Spinal cord (tissue), 9 donors: ENCODE measurements at regions not wholly inside any gene's neighbourhood (a gene's known extent, or its start where the extent isn't known, plus 50 kb on each side); places are given as distances from the start of the nearest gene placed in this dataset.

Experiments used
- DNase-seq, 6 donors: peaks; one replicate each; pipeline versions ENCODE4 v3.0.0 to v3.0.0-alpha.2; 2013 to 2015; ENCODE audit warnings: low spot score in 6 of 6, low read depth in 4 of 6
- H3K27ac ChIP-seq: one replicate; pipeline ENCODE4 v1.5.1; 2013; ENCODE audit warnings: low read depth, low read length, control low read depth
- H3K27me3 ChIP-seq: one replicate; pipeline ENCODE4 v1.6.1; 2013; ENCODE audit warnings: low read length; ENCODE audit not compliant: control insufficient read depth, insufficient read depth
- H3K36me3 ChIP-seq: one replicate; pipeline ENCODE4 v1.6.1; 2013; ENCODE audit warnings: low read length; ENCODE audit not compliant: control insufficient read depth, insufficient read depth
- H3K4me1 ChIP-seq: one replicate; pipeline ENCODE4 v1.6.1; 2013; ENCODE audit warnings: low read length; ENCODE audit not compliant: control insufficient read depth, insufficient read depth
- H3K4me3 ChIP-seq: one replicate; pipeline ENCODE4 v1.5.1; 2013; ENCODE audit warnings: low read depth, low read length, control low read depth
- H3K9me3 ChIP-seq: one replicate; pipeline ENCODE4 v1.6.1; 2013; ENCODE audit warnings: low read length; ENCODE audit not compliant: control insufficient read depth, insufficient read depth
- WGBS: methylation state at CpG from one replicate; pipeline ENCODE4 v1.1.5; 2013; ENCODE audit warnings: missing lambda C conversion rate; ENCODE audit not compliant: insufficient coverage; 5-methylcytosine and 5-hydroxymethylcytosine counted together
- donor health status: healthy.

DNA sequence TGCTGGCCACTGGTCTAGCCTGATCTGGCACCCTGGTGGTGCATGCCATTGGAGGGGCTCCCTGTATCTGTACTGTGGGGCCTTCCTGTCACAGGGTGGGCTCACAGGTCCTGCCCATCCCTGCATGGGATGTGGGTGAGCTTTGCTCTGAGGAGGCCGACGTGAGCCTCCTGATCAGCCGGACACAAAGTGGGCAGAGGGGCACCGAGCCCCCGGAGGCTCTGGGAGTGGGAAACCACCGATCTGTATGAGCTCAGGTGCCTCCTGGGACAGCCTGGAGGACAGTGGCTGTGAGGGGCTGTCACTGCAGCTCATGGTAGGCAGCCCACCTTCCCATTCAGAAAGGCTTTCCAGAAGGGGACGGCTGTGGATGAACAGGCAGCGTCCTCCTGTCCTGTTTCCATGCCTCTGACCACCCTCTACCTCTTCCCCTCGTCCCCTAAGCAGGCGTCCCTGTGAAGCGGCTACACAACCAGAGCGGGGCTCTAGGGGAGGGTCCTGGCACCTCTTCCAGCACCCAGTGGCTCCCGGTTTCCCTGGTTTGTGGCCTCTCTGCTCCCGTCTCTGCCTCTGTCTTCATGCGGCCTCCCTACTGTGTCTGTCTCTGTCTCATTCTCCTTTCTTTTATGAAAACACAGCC is 112.5 kb upstream of the OTOS start:
- Histone ChIP-seq H3K4me1 (peaks cover 53% of the 10 kb centered on the region), H3K36me3 (no peaks in the 10 kb centered on the region), H3K27me3 (no peaks in the 10 kb centered on the region), H3K4me3 (no peak overlapping the region), H3K9me3 (no peaks in the 10 kb centered on the region), H3K27ac (peak overlapping the region; percentile 91)
- DNase-seq = no peak
- WGBS = 87% methylated on average over 13 of the region's 15 CpGs

DNA sequence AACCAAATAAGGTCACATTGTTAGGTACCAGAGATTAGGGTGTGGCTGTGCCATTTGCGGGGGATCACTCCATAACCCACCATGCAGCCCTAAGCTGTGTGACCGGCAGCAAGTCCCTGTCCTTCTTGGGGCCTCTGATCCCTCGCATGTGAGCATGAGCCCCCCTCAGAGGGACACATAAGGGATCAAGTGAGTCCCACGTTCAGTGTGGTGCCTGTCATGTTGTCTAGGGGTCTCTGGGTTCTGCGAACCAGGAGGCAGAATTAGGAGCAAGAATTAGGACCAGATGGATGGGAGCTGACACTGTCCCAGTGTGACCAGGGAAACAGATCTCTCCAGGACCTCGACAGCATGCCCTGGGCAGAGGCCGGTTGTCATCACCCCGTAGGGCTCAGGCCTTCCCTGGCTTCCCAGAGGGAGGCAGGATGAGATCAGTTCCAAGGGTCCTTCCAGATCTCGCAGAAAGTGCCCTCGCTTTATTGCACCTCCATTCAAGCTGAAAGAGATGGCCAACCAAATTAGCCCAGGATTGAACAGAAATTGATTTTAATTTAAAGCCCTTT is 113.2 kb upstream of the OTOS start:
- 57% methylated on average over 9 of the region's 10 CpGs for WGBS
- Histone ChIP-seq H3K9me3 (no peaks in the 10 kb centered on the region), H3K27ac (no peak overlapping the region), H3K4me1 (peaks cover 50% of the 10 kb centered on the region), H3K4me3 (no peak overlapping the region), H3K27me3 (no peaks in the 10 kb centered on the region), H3K36me3 (no peaks in the 10 kb centered on the region)
- DNase-seq = no peak

DNA sequence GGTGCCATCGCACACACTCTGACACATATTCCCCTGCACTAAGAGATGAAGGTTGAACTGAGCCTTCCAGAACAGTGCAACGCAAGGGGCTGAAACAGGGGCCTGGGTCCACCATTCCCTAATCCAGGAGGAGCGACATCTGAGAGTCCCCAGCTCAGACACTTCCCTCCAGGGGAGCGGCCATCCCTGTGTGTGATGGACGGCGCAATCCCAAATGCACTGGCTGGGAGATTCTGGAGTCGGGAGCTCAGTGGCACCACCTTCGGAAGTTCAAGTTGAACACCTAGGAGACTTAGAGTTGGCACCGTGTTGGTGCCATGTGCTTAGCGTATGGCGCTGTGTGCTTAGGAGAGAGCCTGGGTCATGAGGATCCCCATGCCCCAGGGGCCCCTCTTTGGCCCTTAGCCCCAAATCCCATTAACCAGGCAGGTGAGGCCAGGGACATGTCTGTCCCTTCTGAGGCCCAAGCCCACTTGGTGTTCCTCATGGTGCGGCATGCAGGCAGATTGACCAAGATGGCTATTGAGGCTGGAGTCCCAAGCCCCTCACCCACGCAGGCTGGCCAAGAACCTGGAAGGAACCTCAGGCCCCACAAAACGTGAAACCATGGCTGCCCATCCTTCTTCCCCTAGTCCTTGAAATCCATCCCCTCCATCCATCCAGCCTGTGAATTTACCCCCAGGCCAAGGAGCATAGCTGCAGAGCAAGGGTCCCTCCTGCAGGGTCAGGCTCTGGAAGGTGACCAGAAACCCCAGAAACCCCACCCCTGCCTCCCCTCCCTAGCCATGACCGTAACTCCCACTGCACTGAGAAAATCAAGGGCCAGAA is 114.1 kb upstream of the OTOS start:
- no peaks in the 10 kb centered on the region for H3K27me3 ChIP-seq
- 97% methylated on average over 15 of the region's 15 CpGs for WGBS
- H3K4me1 ChIP-seq = peaks cover 50% of the 10 kb centered on the region
- H3K27ac ChIP-seq = no peak overlapping the region
- no peak for DNase-seq
- no peak overlapping the region for H3K4me3 ChIP-seq
- no peaks in the 10 kb centered on the region for H3K36me3 ChIP-seq
- no peaks in the 10 kb centered on the region for H3K9me3 ChIP-seq

DNA sequence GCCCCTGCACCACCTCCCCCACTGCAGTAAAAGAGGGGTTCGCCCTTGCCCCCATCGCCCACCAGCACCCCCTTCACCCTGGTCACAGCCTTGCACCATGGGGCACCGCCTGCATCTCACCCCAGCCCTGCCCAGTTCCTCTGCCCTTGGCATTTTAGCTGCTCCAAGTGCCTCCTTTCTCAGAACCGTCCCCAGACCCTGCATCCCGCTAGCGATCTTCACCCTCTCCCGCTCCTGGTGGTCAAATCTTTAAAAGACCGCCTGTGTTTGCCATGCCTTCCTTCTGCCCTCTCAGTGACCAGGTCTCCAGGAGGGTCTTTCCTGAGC is 114.7 kb upstream of the OTOS start:
- peaks cover 50% of the 10 kb centered on the region for H3K4me1 ChIP-seq
- no peak for DNase-seq
- no peaks in the 10 kb centered on the region for H3K9me3 ChIP-seq
- no peaks in the 10 kb centered on the region for H3K27me3 ChIP-seq
- no peaks in the 10 kb centered on the region for H3K36me3 ChIP-seq
- no peak overlapping the region for H3K27ac ChIP-seq
- WGBS = 95% methylated on average over 8 of the region's 8 CpGs
- H3K4me3 ChIP-seq = no peak overlapping the region

DNA sequence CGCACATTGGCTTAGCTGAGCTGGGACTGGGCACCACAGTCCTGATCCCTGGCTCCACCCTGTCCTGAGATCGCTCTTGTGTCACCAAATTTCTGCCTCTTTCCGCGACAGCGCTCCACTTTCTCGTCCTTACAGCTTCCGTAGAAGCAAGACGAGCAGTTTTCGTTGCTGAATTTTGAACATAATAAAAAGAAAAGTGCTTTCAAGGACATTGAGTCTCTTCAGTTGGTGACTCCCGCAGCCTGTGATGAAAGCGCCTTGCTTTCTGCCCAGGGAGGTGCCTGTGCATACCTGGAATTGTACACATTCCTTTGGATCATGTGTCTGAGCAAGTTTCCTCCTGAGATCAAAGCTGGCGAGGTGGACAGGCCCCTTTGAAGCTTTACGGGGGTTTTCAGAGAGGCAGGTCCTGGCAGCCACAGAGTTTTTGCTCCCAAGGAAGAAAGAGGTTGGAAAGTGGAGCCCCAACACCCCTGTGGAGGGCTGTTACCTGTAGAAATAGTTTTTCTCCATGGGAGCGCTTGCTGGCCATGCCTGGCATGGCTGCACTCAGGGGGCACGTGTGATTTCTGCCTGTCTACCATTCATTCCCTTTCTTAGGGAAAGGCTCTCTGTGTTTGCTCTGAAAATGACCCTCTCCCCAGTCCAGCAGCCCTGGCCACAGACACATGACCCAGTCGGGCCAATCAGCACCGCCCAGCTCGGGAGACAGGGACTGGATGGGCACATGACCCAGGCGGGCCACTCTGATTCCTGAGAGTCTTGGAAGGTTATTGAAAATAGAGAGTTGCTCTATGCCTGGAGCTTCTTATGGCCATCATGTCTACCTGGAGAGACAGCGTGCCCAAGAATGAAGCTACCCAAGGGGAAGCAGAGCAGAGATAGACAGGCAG is 115.6 kb upstream of the OTOS start:
- no peak overlapping the region for H3K4me3 ChIP-seq
- 87% methylated on average over 19 of the region's 20 CpGs for WGBS
- DNase-seq = no peak
- no peaks in the 10 kb centered on the region for H3K27me3 ChIP-seq
- no peaks in the 10 kb centered on the region for H3K36me3 ChIP-seq
- H3K9me3 ChIP-seq = no peaks in the 10 kb centered on the region
- H3K4me1 ChIP-seq = peaks cover 42% of the 10 kb centered on the region
- H3K27ac ChIP-seq = no peak overlapping the region

DNA sequence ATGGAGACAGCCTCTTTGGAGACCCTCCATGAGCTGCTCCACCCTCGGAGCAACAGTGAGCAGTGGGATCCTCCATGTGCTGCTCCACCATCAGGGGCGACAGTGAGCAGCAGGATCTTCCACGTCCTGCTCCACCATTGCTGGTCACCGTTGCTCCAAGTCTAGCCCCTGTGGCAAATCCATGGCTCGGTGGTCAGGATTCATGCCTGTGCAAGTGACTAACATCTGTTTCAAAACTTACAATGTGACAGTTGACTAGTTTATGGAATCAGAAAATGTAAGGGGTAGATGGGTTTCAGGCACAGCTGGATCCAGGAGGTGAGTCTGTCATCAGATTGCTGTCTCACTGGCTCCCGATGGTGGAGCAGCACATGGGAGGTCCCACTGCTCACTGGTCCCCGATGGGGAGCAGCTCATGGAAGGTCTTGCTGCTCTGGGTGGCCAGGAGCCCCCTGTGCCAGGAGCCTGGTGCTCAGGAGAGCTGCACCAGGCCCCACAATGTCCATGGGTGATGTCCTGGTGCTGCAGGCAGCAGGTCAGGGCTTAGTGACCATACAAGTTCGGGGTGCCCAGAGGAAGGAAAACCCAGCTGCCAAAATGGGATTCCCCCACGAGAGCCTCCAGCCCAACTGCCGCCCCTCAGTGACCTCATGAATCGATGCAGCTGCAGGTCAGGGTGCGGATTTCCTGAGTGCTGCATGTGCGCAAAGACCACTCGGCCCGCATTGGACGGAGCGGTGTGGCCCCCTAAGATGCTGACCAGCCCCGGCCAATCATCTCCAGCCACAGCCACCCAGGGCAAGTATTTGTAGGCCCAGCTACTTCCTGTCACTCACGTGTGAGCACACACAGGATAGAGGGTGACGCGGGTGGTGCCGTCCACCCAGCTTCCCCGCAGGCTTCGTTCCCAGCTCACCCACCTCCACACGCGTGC is 116.5 kb upstream of the OTOS start:
- Histone ChIP-seq H3K4me3 (no peak overlapping the region), H3K4me1 (peaks cover 33% of the 10 kb centered on the region), H3K9me3 (no peaks in the 10 kb centered on the region), H3K27ac (no peak overlapping the region), H3K27me3 (no peaks in the 10 kb centered on the region), H3K36me3 (no peaks in the 10 kb centered on the region)
- DNase-seq = no peak
- WGBS = 97% methylated on average over 25 of the region's 26 CpGs

DNA sequence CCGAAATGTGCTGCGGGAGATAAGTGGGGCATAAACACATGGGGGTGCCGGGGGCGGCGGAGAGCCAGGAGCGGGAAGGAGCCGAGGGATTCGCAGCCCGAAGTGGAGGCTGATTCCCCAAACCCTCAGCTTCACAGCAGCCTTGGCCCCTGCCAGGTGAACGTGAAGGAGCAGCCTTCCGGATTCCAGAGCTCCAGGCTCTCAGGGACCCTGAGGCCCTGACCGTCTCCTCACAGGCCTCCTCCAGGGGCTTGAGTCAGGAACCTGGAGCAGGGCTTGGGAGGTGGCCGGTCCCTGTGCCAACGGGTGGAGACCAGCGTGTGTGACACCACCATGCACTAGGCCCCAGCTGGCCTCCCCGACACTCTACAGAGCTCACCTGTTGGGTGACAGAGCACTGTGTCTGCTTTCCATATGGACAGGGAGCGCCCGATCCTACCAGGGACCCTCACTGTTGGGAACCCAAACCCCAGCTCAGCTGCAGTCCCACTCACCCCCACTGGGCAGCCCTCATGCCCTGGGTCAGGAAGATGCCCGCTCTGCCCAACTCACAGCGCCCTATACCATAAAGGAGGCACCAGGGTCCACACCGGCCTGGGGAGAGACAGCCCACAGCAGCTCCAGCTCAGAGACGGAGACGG is 117.6 kb upstream of the OTOS start:
- H3K27ac ChIP-seq = no peak overlapping the region
- H3K4me1 ChIP-seq = peaks cover 22% of the 10 kb centered on the region
- peaks cover 8% of the 10 kb centered on the region for H3K9me3 ChIP-seq
- no peak for DNase-seq
- H3K4me3 ChIP-seq = no peak overlapping the region
- no peaks in the 10 kb centered on the region for H3K27me3 ChIP-seq
- 94% methylated on average over 22 of the region's 23 CpGs for WGBS
- no peaks in the 10 kb centered on the region for H3K36me3 ChIP-seq

DNA sequence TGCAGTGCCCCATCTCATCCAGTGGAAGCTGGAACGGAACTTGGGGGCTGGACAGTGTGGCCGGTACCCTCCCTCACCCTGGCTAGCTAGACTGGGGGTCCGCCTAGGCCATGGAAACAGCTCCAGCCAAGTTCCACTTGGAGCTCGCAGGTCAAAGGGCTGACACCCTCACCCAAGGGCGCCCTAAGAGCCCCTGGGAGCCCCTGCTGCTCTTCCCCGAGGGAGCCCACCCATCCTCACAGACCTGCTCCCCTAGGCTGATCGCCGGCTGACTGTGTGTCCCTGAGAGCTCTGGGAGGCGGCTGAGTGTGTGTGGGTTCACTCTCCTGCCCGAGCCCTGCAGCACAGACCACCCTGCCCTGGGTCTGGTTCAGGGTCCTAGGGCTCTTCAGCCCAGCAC is 118.2 kb upstream of the OTOS start:
- Histone ChIP-seq H3K27ac (peak overlapping the region; percentile 71), H3K36me3 (no peaks in the 10 kb centered on the region), H3K4me3 (no peak overlapping the region), H3K9me3 (peaks cover 8% of the 10 kb centered on the region), H3K27me3 (no peaks in the 10 kb centered on the region), H3K4me1 (peaks cover 20% of the 10 kb centered on the region)
- 97% methylated on average over 9 of the region's 10 CpGs for WGBS
- DNase-seq = no peak
